Brain microvascular endothelial cell (primary cell): ENCODE measurements at regions not wholly inside any gene's neighbourhood (a gene's known extent, or its start where the extent isn't known, plus 50 kb on each side); places are given as distances from the start of the nearest gene placed in this dataset.

Experiments used
- DNase-seq: peaks from one replicate; pipeline ENCODE4 v3.0.0-alpha.2; 2020
- H3K27ac ChIP-seq: fragments of 250-450 bp; sonication (Bioruptor Pico); 2 replicates; pipeline ENCODE4 v1.5.1; 2020; ENCODE audit warnings: mild to moderate bottlenecking, moderate library complexity
- H3K27me3 ChIP-seq: fragments of 250-450 bp; sonication (Bioruptor Pico); replicated peaks from 2 replicates; pipeline ENCODE4 v1.5.1; 2020; ENCODE audit warnings: mild to moderate bottlenecking
- H3K36me3 ChIP-seq: fragments of 250-450 bp; sonication (Bioruptor Pico); replicated peaks from 2 replicates; pipeline ENCODE4 v1.5.1; 2020; ENCODE audit warnings: mild to moderate bottlenecking
- H3K4me3 ChIP-seq: 2 replicates; pipeline ENCODE4 v1.5.1; 2011; ENCODE audit warnings: low read depth, mild to moderate bottlenecking, control low read depth, low read length, moderate library complexity
- CTCF ChIP-seq: IDR thresholded peaks from 2 replicates; pipeline ENCODE4 v1.5.1; 2011; ENCODE audit warnings: low read depth, mild to moderate bottlenecking, moderate library complexity, low read length, control low read depth, inconsistent platforms; ENCODE audit errors: missing control alignments
- in situ Hi-C: cut with HindIII; loops from 2 replicates; pipeline ENCODE4 v1.10.0; 2017; ENCODE audit warnings: low sequenced_read_pairs, low pct_ligation_motif_present

GRCh38 chr13:60347174-60347573 is 49.8 kb upstream of the TDRD3 start:
- in situ Hi-C loops, result no loop called here
- H3K4me3 ChIP-seq, result no peak overlapping the region
- no peak for DNase-seq
- no peak for TF ChIP-seq CTCF
- H3K36me3 ChIP-seq, result no peaks in the 10 kb centered on the region
- no peak overlapping the region for H3K27ac ChIP-seq
- no peaks in the 10 kb centered on the region for H3K27me3 ChIP-seq
